HG03196 (cell line): ENCODE measurements at regions not wholly inside any gene's neighbourhood (a gene's known extent, or its start where the extent isn't known, plus 50 kb on each side); places are given as distances from the start of the nearest gene placed in this dataset.
"Not testable (repeated sequence)": the region's sequence is repeated elsewhere in the genome, so short reads cannot be mapped to it uniquely, and the experiment has no call there.

ENCODE experiments used
- ATAC-seq: cut with Tn5 transposase; IDR thresholded peaks from one replicate; pipeline ENCODE4 v1.9.1; 2021; ENCODE audit not compliant: unreplicated experiment

DNA sequence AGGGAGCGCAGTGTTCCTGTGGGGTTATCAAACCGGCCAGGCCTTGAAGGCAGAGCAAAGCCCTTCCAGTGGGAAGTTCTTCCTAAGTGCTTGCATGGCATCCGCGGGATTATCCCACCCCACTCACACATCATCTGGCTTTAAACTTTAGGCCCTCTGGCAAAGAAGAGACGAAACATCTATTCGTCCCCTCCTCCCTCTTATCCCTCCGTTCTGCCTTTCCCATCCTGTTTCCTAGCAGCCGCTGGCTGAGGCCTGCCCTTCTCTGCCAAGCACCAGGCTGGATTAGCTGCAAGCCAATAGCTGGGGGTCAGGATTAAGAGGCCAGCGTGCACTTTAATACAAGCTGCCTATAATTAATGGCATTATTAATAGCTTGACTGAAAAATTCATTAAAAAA is 621.0 kb downstream of the PKHD1 start:
- ATAC-seq = no peak

GRCh38 chr6:51467231-51467952 is 620.0 kb downstream of the PKHD1 start:
- no peak for ATAC-seq

DNA sequence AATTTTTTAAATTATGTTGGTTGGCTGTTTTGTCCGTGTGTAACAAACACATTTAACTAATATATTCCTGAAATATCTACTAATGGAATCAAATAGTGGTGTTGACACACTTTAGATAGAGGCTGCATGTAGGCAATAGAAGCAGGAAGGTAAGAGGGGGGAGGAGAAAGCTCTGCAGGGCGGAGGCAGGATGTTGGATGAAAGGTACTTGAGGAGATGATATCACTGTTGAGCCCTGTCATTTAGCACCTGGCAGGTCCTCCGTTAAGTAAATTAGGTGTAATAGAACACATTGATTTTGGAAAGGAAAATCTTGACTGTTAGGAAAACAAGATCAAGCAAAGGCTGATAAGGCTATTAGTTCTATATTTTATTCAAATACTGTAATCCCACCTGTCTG is 618.7 kb downstream of the PKHD1 start:
- ATAC-seq = no peak

GRCh38 chr6:51472745-51473487 is 614.5 kb downstream of the PKHD1 start:
- ATAC-seq = no peak

DNA sequence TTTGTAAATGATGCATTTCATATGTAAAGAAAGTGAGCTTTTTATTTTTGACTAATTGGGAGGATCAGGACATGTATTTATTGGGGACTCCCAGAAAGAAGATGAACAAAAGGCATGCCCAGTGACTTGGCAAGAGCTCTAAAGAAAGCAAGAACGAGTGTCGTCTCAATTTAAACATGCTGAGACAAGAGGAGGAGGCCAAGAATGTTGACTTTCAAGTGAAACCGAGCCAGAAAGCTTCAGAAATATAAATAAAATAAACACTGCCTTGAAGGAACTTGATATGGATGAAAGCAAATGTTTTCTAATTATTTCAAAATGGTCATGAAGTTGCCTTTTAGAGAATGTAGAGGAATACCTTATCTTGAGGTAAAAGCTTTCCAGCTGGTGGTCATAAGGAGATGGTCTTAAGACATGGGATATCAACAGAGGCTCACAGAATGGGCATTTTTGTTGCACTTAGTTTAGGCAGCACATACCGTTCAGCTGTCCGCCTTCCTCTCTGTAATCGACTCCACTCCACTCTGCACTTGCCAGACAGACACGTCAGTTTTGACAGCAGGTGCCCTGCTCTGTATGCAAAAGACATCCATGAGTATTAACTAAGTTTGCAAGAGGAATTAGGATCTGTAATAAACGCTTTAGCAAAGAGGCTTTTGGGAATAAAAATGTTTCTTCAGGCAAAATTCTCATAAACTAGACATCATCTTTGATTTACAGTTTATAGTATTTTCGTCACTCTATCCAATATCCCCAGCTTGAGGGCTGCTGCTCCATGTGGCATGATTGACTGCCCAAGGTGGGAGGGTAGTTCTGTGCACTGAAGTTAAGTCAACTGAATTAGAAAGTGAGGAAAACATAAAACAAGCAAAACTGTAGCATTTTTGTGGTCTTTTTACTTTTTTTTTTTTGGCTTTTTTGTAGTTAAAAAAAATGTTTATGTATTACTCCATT is 613.1 kb downstream of the PKHD1 start:
- no peak for ATAC-seq

- no peak for ATAC-seq
Measured at GRCh38 chr6:51477711-51478311, 609.6 kb downstream of the PKHD1 start.

DNA sequence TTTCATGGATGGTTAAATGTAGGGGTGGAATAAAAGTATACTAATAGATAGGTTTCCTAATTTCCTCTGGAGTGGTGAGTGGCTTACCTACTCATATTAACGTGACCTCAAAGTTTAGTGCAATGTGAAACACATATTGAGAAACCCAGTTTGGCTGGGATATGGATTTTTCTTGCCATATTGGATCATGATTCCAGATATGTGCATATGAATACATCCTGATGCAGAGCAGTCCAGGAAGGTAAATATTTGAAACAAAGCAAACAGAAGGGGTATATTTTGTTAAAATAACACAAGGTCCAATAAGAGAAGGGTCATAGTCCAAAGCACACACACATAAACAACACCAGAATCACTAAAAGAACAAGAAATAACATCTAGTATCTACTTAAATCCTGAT is 608.1 kb downstream of the PKHD1 start:
- no peak for ATAC-seq

DNA sequence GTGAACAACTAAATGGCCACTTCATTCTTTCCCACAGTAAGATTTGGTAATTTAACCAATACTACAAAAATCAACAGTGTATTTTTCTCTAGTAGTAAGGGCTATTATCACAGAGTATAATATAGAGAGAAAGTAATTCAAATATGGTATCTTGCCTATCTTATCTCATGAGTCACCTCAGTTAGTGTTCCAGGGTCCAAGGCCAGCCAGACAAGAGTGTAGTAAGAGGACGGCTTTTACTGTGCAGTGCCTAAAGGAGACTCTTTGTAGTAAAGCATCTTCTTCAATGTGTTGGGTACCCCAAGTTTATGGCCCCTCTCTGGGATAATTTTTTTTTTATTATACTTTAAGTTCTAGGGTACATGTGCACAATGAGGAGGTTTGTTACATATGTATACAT is 607.4 kb downstream of the PKHD1 start:
- ATAC-seq = no peak

- ATAC-seq = not testable (repeated sequence)
Measured at GRCh38 chr6:51485869-51486268, 601.5 kb downstream of the PKHD1 start.

DNA sequence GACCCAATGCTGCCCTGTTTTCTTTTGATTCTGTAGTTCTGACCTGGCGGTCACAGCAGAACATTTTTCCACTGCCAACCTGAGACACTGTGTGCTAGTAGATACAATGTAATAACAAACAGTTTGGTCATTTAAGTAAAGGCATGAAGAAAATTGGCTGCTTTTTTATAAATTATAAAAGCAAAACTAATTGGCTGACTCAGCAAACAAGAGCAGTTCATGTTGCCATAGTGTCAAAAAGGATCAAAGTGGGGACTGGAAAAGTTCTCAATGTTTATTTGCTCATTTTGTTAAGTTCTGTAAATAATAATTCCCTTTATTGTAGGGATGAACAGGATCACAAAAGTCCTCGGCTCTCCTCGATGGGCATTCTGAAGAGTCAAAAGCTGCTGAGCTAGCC is 599.5 kb downstream of the PKHD1 start:
- no peak for ATAC-seq

- no peak for ATAC-seq
Measured at GRCh38 chr6:51489133-51489532, 598.3 kb downstream of the PKHD1 start.

DNA sequence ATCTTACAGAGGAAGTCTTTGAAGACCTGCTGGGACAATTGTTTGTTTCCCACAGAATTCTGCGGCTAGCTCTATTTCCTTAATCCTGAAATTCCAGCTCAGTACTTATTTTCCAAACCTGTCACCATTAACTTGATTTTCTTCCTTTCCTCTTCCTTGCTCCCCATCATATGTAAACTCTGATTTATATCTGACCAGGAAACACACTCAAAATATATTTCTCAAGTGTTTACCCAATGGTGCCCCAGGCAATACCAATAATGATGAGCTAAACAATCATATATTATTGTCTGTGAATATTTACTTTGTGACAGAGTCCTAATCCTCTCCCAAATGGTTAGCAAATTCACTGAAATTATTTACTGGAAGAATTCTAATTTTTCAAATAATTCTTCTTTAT is 597.3 kb downstream of the PKHD1 start:
- no peak for ATAC-seq

DNA sequence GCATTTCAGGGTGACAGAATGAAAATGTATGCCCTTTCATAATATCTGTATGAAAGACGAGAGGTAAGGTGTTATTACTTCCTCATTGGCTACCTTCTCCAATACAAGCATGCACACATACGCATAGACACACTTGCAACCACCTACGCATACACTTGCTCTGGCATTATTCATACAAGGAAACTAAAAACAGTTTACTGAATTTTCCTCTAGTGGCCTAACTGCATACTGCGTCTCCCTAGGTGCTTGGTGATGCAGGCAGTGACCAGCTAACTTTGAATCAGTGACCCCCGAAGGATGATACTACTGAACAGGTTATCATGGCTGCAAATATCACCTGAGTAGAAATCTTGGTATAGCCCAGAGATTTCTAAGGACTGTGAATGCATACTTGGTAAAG is 593.1 kb downstream of the PKHD1 start:
- no peak for ATAC-seq

DNA sequence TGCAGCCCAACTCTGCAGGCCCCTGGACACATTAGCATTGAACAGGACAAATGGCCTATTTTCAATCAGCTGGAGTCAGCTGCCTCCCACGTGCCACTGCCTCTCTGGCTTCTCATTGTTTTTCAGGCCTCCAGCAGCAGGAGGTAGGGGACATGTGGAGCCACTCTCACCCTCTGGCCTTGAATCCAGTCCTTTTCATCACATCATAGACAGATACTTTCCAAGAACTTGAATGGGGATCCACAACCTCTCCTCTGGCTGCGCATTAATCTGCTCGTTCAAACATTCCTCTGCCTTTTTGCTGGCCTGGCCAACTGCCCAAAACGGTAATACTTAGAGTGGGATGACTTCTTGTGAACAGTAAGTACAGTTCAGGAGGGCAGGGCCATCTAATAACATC is 592.3 kb downstream of the PKHD1 start:
- no peak for ATAC-seq

- no peak for ATAC-seq
Measured at GRCh38 chr6:51495610-51496396, 591.6 kb downstream of the PKHD1 start.

GRCh38 chr6:51502996-51503395 is 584.4 kb downstream of the PKHD1 start:
- ATAC-seq = no peak

GRCh38 chr6:51505434-51505833 is 582.0 kb downstream of the PKHD1 start:
- no peak for ATAC-seq

- no peak for ATAC-seq
Measured at GRCh38 chr6:51509597-51509996, 577.8 kb downstream of the PKHD1 start.

DNA sequence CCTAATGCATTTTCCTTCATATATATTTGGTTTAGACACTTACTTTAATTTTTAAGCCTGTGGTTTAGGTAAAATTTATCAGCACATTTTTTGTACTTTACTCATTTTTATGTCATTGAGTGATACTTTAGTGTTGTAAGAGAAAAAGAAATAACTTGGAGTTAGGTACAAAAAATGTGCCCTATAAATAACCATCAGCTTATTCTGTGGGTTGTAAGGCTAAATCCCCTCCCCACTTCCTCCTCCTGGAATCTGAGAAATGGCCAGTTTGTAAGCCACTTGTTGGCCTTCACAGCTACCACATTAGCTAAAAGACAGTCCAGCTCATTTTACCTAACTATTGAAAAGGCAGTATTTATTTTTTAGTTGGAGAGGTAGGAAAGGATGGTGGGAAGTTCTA is 576.3 kb downstream of the PKHD1 start:
- no peak for ATAC-seq
